ENCODE measurements at regions not wholly inside any gene's neighbourhood (a gene's known extent, or its start where the extent isn't known, plus 50 kb on each side); places are given as distances from the start of the nearest gene placed in this dataset.

DNA sequence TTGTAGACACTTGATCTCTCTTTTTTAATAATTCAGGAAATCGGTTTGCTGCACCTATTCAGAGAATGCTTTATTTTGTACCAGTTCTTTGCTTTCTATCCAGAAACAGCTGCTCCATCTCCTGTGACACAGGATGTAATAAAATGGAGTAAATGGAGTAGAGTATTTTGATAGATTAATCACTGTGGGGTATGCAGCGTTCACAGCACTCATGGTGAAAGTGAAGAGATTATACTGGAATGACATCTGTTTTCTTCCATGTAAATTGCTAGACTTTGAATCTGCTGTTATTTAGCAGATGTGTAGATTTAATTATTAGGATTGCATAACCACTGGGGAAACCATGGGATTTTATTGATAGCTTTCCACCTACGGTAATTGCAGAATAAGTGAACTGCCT lies 227.3 kb upstream of the ARHGAP42 start:
- Histone ChIP-seq H2AFZ (ENCODE audit: low read length) (no peak overlapping the region), H3K4me3 (ENCODE audit: insufficient read depth, low read length) (no peak overlapping the region), H3K9me3 (ENCODE audit: low read depth, low read length) (peaks cover 6% of the 10 kb centered on the region), H3K79me2 (ENCODE audit: insufficient read depth, low read length) (no peaks in the 10 kb centered on the region), H3K36me3 (ENCODE audit: insufficient read depth, low read length) (no peaks in the 10 kb centered on the region), H4K20me1 (ENCODE audit: insufficient read depth, low read length) (no peaks in the 10 kb centered on the region), H3K4me2 (ENCODE audit: insufficient read depth, low read length) (no peak overlapping the region), H3K4me1 (ENCODE audit: insufficient read depth, low read length) (no peaks in the 10 kb centered on the region), H3K27me3 (ENCODE audit: insufficient read depth, low read length) (no peaks in the 10 kb centered on the region), H3K27ac (ENCODE audit: low read depth, low read length) (no peak overlapping the region)
- TF ChIP-seq, protein P1, sequence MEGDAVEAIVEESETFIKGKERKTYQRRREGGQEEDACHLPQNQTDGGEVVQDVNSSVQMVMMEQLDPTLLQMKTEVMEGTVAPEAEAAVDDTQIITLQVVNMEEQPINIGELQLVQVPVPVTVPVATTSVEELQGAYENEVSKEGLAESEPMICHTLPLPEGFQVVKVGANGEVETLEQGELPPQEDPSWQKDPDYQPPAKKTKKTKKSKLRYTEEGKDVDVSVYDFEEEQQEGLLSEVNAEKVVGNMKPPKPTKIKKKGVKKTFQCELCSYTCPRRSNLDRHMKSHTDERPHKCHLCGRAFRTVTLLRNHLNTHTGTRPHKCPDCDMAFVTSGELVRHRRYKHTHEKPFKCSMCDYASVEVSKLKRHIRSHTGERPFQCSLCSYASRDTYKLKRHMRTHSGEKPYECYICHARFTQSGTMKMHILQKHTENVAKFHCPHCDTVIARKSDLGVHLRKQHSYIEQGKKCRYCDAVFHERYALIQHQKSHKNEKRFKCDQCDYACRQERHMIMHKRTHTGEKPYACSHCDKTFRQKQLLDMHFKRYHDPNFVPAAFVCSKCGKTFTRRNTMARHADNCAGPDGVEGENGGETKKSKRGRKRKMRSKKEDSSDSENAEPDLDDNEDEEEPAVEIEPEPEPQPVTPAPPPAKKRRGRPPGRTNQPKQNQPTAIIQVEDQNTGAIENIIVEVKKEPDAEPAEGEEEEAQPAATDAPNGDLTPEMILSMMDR (IDR thresholded peaks at IDR 0.05; ENCODE audit: extremely low read depth, low read depth, low read length) = no peak
- DNase-seq (ENCODE audit: insufficient read length, low spot score, missing footprints) = no peak

DNA sequence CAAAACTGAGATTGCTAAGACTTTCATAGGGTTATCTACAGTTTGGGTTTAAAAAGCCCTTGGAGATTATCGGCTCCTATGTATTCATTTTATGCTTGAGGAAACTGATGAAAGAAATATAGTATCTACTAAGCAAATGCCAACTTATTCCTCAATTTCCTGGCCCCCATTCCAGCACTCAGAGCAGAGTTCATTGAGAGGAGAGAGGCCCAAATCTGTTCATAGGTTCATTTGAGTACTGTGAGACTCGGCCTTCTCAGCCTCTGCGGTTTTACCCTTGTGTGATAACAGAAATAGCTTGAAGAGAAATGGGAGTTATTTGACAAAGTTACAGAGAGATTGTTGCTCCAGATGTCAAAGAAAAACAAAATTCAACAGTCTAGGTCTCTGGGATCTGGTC lies 226.7 kb upstream of the ARHGAP42 start:
- Histone ChIP-seq H3K4me2 (ENCODE audit: insufficient read depth, low read length) (no peak overlapping the region), H2AFZ (ENCODE audit: low read length) (no peak overlapping the region), H3K79me2 (ENCODE audit: insufficient read depth, low read length) (no peaks in the 10 kb centered on the region), H4K20me1 (ENCODE audit: insufficient read depth, low read length) (no peaks in the 10 kb centered on the region), H3K9me3 (ENCODE audit: low read depth, low read length) (peaks cover 6% of the 10 kb centered on the region), H3K4me3 (ENCODE audit: insufficient read depth, low read length) (no peak overlapping the region), H3K27ac (ENCODE audit: low read depth, low read length) (no peak overlapping the region), H3K36me3 (ENCODE audit: insufficient read depth, low read length) (no peaks in the 10 kb centered on the region), H3K27me3 (ENCODE audit: insufficient read depth, low read length) (no peaks in the 10 kb centered on the region), H3K4me1 (ENCODE audit: insufficient read depth, low read length) (no peaks in the 10 kb centered on the region)
- no peak for DNase-seq (ENCODE audit: insufficient read length, low spot score, missing footprints)
- TF ChIP-seq, protein P1 (IDR thresholded peaks at IDR 0.05; ENCODE audit: extremely low read depth, low read depth, low read length) = no peak

DNA sequence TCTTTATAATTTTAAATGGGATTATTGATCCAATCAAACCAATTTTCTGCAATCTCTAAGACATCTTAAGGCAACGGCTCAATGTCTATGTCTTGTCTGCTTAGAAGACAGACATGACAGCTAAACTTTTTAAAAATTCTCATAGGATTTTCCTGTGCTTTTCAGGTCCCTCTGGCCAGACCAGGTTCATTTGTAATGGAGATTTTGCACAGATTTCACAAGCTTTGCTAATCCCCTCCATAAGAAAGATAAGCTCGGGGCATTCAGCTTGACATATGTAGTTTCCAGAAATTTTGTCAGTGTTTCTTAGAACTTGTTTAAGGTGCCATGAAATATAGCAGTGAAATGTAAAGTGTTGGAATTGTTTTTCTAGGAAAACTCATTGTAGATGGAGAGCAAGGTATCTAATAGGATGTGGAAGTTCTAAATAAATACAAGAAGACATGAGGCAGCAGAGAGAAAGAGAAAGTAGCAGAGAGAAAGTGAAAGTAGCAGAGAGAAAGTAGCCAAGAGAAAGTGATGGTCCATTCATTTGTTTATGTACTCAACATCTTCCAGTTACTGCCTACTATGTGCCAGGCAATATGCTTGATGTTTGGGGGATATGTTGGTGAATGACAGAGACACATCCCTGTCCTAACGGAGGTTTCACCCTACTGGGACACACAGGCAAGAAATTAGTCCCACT lies 219.1 kb upstream of the ARHGAP42 start:
- Histone ChIP-seq H3K27me3 (ENCODE audit: insufficient read depth, low read length) (no peaks in the 10 kb centered on the region), H3K36me3 (ENCODE audit: insufficient read depth, low read length) (no peaks in the 10 kb centered on the region), H3K4me1 (ENCODE audit: insufficient read depth, low read length) (no peaks in the 10 kb centered on the region), H3K79me2 (ENCODE audit: insufficient read depth, low read length) (no peaks in the 10 kb centered on the region), H3K4me3 (ENCODE audit: insufficient read depth, low read length) (no peak overlapping the region), H3K4me2 (ENCODE audit: insufficient read depth, low read length) (no peak overlapping the region), H4K20me1 (ENCODE audit: insufficient read depth, low read length) (no peaks in the 10 kb centered on the region), H2AFZ (ENCODE audit: low read length) (no peak overlapping the region), H3K9me3 (ENCODE audit: low read depth, low read length) (peaks cover 2% of the 10 kb centered on the region), H3K27ac (ENCODE audit: low read depth, low read length) (no peak overlapping the region)
- no peak for DNase-seq (ENCODE audit: insufficient read length, low spot score, missing footprints)
- TF ChIP-seq, protein P1 (IDR thresholded peaks at IDR 0.05; ENCODE audit: extremely low read depth, low read depth, low read length) = no peak

DNA sequence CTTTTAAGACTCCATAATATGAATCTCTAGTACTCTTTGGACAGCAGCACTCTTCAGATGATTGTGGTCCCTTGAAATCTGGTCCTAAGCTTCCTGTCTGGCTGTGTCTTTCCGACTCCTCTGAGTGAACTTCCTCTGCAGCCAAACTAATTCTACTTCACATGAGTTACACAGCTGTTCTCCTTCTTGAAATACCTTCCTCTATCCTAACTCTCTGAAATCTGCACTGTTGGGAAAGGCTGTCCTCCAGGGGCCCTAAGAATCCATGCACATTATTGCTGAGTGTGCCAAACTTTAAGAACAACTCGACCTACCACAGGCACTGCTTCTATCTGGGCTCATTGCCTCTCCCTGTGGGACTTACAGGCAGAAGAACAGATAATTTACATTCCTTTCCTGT lies 217.3 kb upstream of the ARHGAP42 start:
- H3K36me3 ChIP-seq (ENCODE audit: insufficient read depth, low read length) = no peaks in the 10 kb centered on the region
- no peak for DNase-seq (ENCODE audit: insufficient read length, low spot score, missing footprints)

More for the DNA sequence above, 217.3 kb upstream of the ARHGAP42 start:
- no peak overlapping the region for H2AFZ ChIP-seq (ENCODE audit: low read length)
- TF ChIP-seq, protein P1 (IDR thresholded peaks at IDR 0.05; ENCODE audit: extremely low read depth, low read depth, low read length) = no peak
- no peak overlapping the region for H3K4me2 ChIP-seq (ENCODE audit: insufficient read depth, low read length)
- H3K4me3 ChIP-seq (ENCODE audit: insufficient read depth, low read length) = no peak overlapping the region
- no peaks in the 10 kb centered on the region for H4K20me1 ChIP-seq (ENCODE audit: insufficient read depth, low read length)
- no peaks in the 10 kb centered on the region for H3K27me3 ChIP-seq (ENCODE audit: insufficient read depth, low read length)
- no peaks in the 10 kb centered on the region for H3K79me2 ChIP-seq (ENCODE audit: insufficient read depth, low read length)
- no peaks in the 10 kb centered on the region for H3K4me1 ChIP-seq (ENCODE audit: insufficient read depth, low read length)
- H3K27ac ChIP-seq (ENCODE audit: low read depth, low read length) = no peak overlapping the region
- no peaks in the 10 kb centered on the region for H3K9me3 ChIP-seq (ENCODE audit: low read depth, low read length)
